Fibroblast of skin of scalp (primary cell): ENCODE measurements at regions not wholly inside any gene's neighbourhood (a gene's known extent, or its start where the extent isn't known, plus 50 kb on each side); places are given as distances from the start of the nearest gene placed in this dataset.
"Not testable (repeated sequence)": the region's sequence is repeated elsewhere in the genome, so short reads cannot be mapped to it uniquely, and the experiment has no call there.

Experiments
- DNase-seq: peaks from one replicate; pipeline ENCODE4 v3.0.0-alpha.2; 2013

- DNase-seq = peak; percentile 91
Observed at GRCh38 chr6:15922510-15923250, 206.2 kb upstream of the MYLIP start.

- peak; percentile 27 for DNase-seq
Observed at GRCh38 chr6:15921243-15921642, 207.6 kb upstream of the MYLIP start.

GRCh38 chr6:15916581-15916980 lies 212.3 kb upstream of the MYLIP start:
- no peak for DNase-seq

- DNase-seq = no peak
Observed at GRCh38 chr6:15915508-15916178, 213.2 kb upstream of the MYLIP start.

- no peak for DNase-seq
Observed at GRCh38 chr6:15914553-15914952, 214.3 kb upstream of the MYLIP start.

- no peak for DNase-seq
Observed at GRCh38 chr6:15913573-15913972, 215.3 kb upstream of the MYLIP start.

GRCh38 chr6:15912505-15913400 lies 216.1 kb upstream of the MYLIP start:
- peak; percentile 83 for DNase-seq

- DNase-seq = peak; percentile 31
Observed at GRCh38 chr6:15911753-15912504, 217.0 kb upstream of the MYLIP start.

GRCh38 chr6:15909290-15910070 lies 219.4 kb upstream of the MYLIP start:
- no peak for DNase-seq

- no peak for DNase-seq
Observed at GRCh38 chr6:15908871-15909270, 220.0 kb upstream of the MYLIP start.

GRCh38 chr6:15907914-15908518 lies 220.9 kb upstream of the MYLIP start:
- DNase-seq = no peak

GRCh38 chr6:15907220-15907913 lies 221.5 kb upstream of the MYLIP start:
- not testable (repeated sequence) for DNase-seq

- no peak for DNase-seq
Observed at GRCh38 chr6:15906420-15907016, 222.4 kb upstream of the MYLIP start.

- DNase-seq = no peak
Observed at GRCh38 chr6:15905488-15906419, 223.1 kb upstream of the MYLIP start.

GRCh38 chr6:15904651-15905376 lies 224.1 kb upstream of the MYLIP start:
- DNase-seq = no peak

- DNase-seq = peak; percentile 75
Observed at GRCh38 chr6:15901141-15902115, 227.5 kb upstream of the MYLIP start.

- no peak for DNase-seq
Observed at GRCh38 chr6:15898693-15899092, 230.2 kb upstream of the MYLIP start.
